H1 (cell line): ENCODE measurements at regions not wholly inside any gene's neighbourhood (a gene's known extent, or its start where the extent isn't known, plus 50 kb on each side); places are given as distances from the start of the nearest gene placed in this dataset.

ENCODE experiments used
- CTCF ChIA-PET: fragments of 300-600 bp; sonication (Branson Sonifier 250); formaldehyde crosslinking; loops from one replicate; lab custom pipeline; 2021; ENCODE audit not compliant: partially characterized antibody; lab: Charles Lee
- POLR2A ChIA-PET: fragments of 300-600 bp; sonication (Branson Sonifier 250); formaldehyde crosslinking; loops from one replicate; lab custom pipeline; 2021; ENCODE audit warnings: inconsistent platforms; ENCODE audit not compliant: partially characterized antibody; lab: Charles Lee
- DNase-seq, 2 experiments: peaks; one replicate each; pipeline versions ENCODE4 v3.0.0 to v3.0.0-alpha.2; 2010 to 2022; ENCODE audit warnings: low spot score in 2 of 2, low read depth in 1 of 2, mixed read lengths in 1 of 2
- FAIRE-seq: peaks from 2 replicates; lab custom pipeline; 2011; peaks lifted over from hg19 to GRCh38; lab: Jason Lieb, UNC
- H2AFZ ChIP-seq: 2 replicates; pipeline ENCODE4 v1.8.1; 2012; ENCODE audit warnings: low read length, inconsistent platforms
- H2AK5ac ChIP-seq: 2 replicates; pipeline ENCODE4 v1.6.1; 2013; ENCODE audit warnings: low read depth, low read length
- H2BK120ac ChIP-seq: replicated peaks from 2 replicates; pipeline ENCODE3; 2013; ENCODE audit warnings: low read depth, low read length, inconsistent platforms
- H2BK12ac ChIP-seq: 2 replicates; pipeline ENCODE4 v1.6.1; 2013; ENCODE audit warnings: low read depth, low read length
- H2BK15ac ChIP-seq: 2 replicates; pipeline ENCODE4 v1.6.1; 2013; ENCODE audit warnings: low read length
- H2BK20ac ChIP-seq: 2 replicates; pipeline ENCODE4 v1.6.1; 2013; ENCODE audit warnings: low read length
- H2BK5ac ChIP-seq: 2 replicates; pipeline ENCODE4 v1.6.1; 2013; ENCODE audit warnings: low read depth, low read length
- H3K14ac ChIP-seq: 2 replicates; pipeline ENCODE4 v1.6.1; 2013; ENCODE audit warnings: inconsistent platforms; ENCODE audit not compliant: insufficient read length
- H3K18ac ChIP-seq: 2 replicates; pipeline ENCODE4 v1.6.1; 2013; ENCODE audit warnings: low read length; ENCODE audit errors: extremely low read depth
- H3K23ac ChIP-seq: 2 replicates; pipeline ENCODE4 v1.6.1; 2013; ENCODE audit warnings: inconsistent platforms; ENCODE audit not compliant: insufficient read length
- H3K23me2 ChIP-seq: 2 replicates; pipeline ENCODE4 v1.6.1; 2013; ENCODE audit warnings: low read depth, low read length
- H3K27ac ChIP-seq: 2 replicates; pipeline ENCODE4 v1.6.1; 2011; ENCODE audit warnings: low read depth, low read length, inconsistent platforms
- H3K27me3 ChIP-seq, 4 experiments: replicated peaks in 1 of 4; 1 replicate in 1 of 4; 2 replicates in 3 of 4; pipeline versions ENCODE4 v1.6.1 to v1.8.1; 2011 to 2013; ENCODE audit warnings: low read length in 3 of 4, mild to moderate bottlenecking in 3 of 4, inconsistent platforms in 2 of 4, mixed read lengths in 2 of 4, moderate library complexity in 1 of 4; ENCODE audit not compliant: control insufficient read depth in 3 of 4, insufficient read depth in 3 of 4; ENCODE audit errors: extremely low read depth in 1 of 4
- H3K36me3 ChIP-seq, 4 experiments: 2 replicates each; pipeline versions ENCODE4 v1.6.1 to v1.8.1; 2011 to 2013; ENCODE audit warnings: mild to moderate bottlenecking in 4 of 4, low read length in 3 of 4, moderate library complexity in 2 of 4, control low read depth in 1 of 4, inconsistent platforms in 1 of 4; ENCODE audit not compliant: insufficient read depth in 4 of 4, control insufficient read depth in 2 of 4
- H3K4ac ChIP-seq: replicated peaks from 2 replicates; pipeline ENCODE3; 2013; ENCODE audit warnings: low read length, low read depth, mixed read lengths, inconsistent platforms; ENCODE audit not compliant: insufficient read length
- H3K4me1 ChIP-seq, 4 experiments: replicated peaks in 1 of 4; 1 replicate in 1 of 4; 2 replicates in 3 of 4; pipeline versions ENCODE4 v1.6.1 to v1.8.1; 2011 to 2013; ENCODE audit warnings: low read length in 3 of 4, inconsistent platforms in 2 of 4, mixed read lengths in 1 of 4; ENCODE audit not compliant: insufficient read depth in 4 of 4, control insufficient read depth in 3 of 4
- H3K4me2 ChIP-seq, 2 experiments: 2 replicates each; pipeline versions ENCODE4 v1.6.1 to v1.8.1; 2011 to 2013; ENCODE audit warnings: low read depth in 2 of 2, low read length in 2 of 2, control low read depth in 1 of 2, inconsistent platforms in 1 of 2, mild to moderate bottlenecking in 1 of 2; ENCODE audit not compliant: insufficient read depth in 1 of 2
- H3K4me3 ChIP-seq, 4 experiments: fragments of 200-600, 300-600 bp in 1 of 4; sonication (generic), shearing (Covaris generic), sonication (Bioruptor Twin) in 1 of 4; 2 replicates each; pipeline versions ENCODE4 v1.5.1 to v1.8.1; 2011 to 2016; ENCODE audit warnings: low read length in 4 of 4, low read depth in 3 of 4, control low read depth in 2 of 4, inconsistent platforms in 2 of 4, mild to moderate bottlenecking in 2 of 4, mixed read lengths in 1 of 4, moderate library complexity in 1 of 4; ENCODE audit not compliant: insufficient read depth in 2 of 4; ENCODE audit errors: extremely low read depth in 1 of 4
- H3K56ac ChIP-seq: replicated peaks from 2 replicates; pipeline ENCODE3; 2013; ENCODE audit warnings: low read depth, mild to moderate bottlenecking, mixed read lengths, low read length, inconsistent platforms; ENCODE audit not compliant: insufficient read length
- H3K79me1 ChIP-seq: 2 replicates; pipeline ENCODE4 v1.6.1; 2013; ENCODE audit warnings: low read depth, low read length, control low read depth
- H3K79me2 ChIP-seq, 2 experiments: 2 replicates each; pipeline versions ENCODE4 v1.6.1 to v1.8.1; 2012 to 2013; ENCODE audit warnings: low read length in 2 of 2, mild to moderate bottlenecking in 2 of 2, inconsistent platforms in 1 of 2; ENCODE audit not compliant: insufficient read depth in 2 of 2, control insufficient read depth in 1 of 2
- H3K9ac ChIP-seq, 4 experiments: replicated peaks in 1 of 4; 1 replicate in 1 of 4; 2 replicates in 3 of 4; pipeline versions ENCODE4 v1.6.1 to v1.8.1; 2011 to 2013; ENCODE audit warnings: low read depth in 3 of 4, low read length in 3 of 4, control low read depth in 2 of 4, mild to moderate bottlenecking in 2 of 4, moderate library complexity in 2 of 4, inconsistent platforms in 1 of 4; ENCODE audit errors: extremely low read depth in 1 of 4
- H3K9me3 ChIP-seq, 2 experiments: 2 replicates each; pipeline versions ENCODE4 v1.6.1 to v1.8.1; 2012 to 2013; ENCODE audit warnings: mild to moderate bottlenecking in 2 of 2, moderate library complexity in 2 of 2, control low read depth in 1 of 2, inconsistent platforms in 1 of 2, low read depth in 1 of 2, low read length in 1 of 2, mixed read lengths in 1 of 2; ENCODE audit not compliant: insufficient read depth in 2 of 2
- H4K20me1 ChIP-seq, 2 experiments: replicated peaks in 1 of 2; 2 replicates each; pipeline versions ENCODE3 to v1.8.1; 2011 to 2013; ENCODE audit warnings: inconsistent platforms in 2 of 2, low read length in 2 of 2, mild to moderate bottlenecking in 1 of 2; ENCODE audit not compliant: insufficient read depth in 2 of 2, control insufficient read depth in 1 of 2
- H4K5ac ChIP-seq: 2 replicates; pipeline ENCODE4 v1.6.1; 2013; ENCODE audit warnings: low read length, low read depth, mixed read lengths, inconsistent platforms; ENCODE audit not compliant: insufficient read length
- H4K8ac ChIP-seq: 2 replicates; pipeline ENCODE4 v1.8.0; 2013; ENCODE audit warnings: mild to moderate bottlenecking, moderate library complexity, low read length, inconsistent platforms; ENCODE audit not compliant: insufficient read depth; ENCODE audit errors: extremely low read depth
- H4K91ac ChIP-seq: replicated peaks from 2 replicates; pipeline ENCODE3; 2013; ENCODE audit warnings: low read length, mixed read lengths, inconsistent platforms; ENCODE audit not compliant: insufficient read length
- WGBS, 2 experiments: shearing (Covaris generic) in 1 of 2; methylation state at CpG; one replicate each; pipeline versions ENCODE4 v1.1.6 to v1.1.7; 2013 to 2015; ENCODE audit warnings: low lambda C conversion rate in 2 of 2, mixed read lengths in 2 of 2, inconsistent platforms in 1 of 2, low coverage in 1 of 2, missing lambda C conversion rate in 1 of 2; ENCODE audit not compliant: insufficient replicate concordance in 2 of 2, insufficient coverage in 1 of 2, insufficient read length in 1 of 2; ENCODE audit errors: extremely low coverage in 1 of 2, missing lambda C conversion rate in 1 of 2; 5-methylcytosine and 5-hydroxymethylcytosine counted together

- no peaks in the 10 kb centered on the region; a peak in 1 of 8 replicates for H3K36me3 ChIP-seq
- no peak overlapping the region for H3K27ac ChIP-seq
- H2AFZ ChIP-seq: no peak overlapping the region
- H4K20me1 ChIP-seq: no peaks in the 10 kb centered on the region
- ChIA-PET CTCF (no interaction called here), POLR2A (no interaction called here)
- H3K9ac ChIP-seq: no peak overlapping the region
- H3K9me3 ChIP-seq: no peaks in the 10 kb centered on the region
- H4K91ac ChIP-seq: no peak overlapping the region
- no peaks in the 10 kb centered on the region for H3K27me3 ChIP-seq
- no peak overlapping the region for H3K56ac ChIP-seq
- no peaks in the 10 kb centered on the region for H3K23me2 ChIP-seq
- no peak overlapping the region for H2BK5ac ChIP-seq
- no peak overlapping the region for H3K23ac ChIP-seq
- H3K4me1 ChIP-seq: no peaks in the 10 kb centered on the region
- no peak overlapping the region for H2BK12ac ChIP-seq
- H3K4me2 ChIP-seq: no peak overlapping the region
- no peaks in the 10 kb centered on the region for H3K79me1 ChIP-seq
- H2BK20ac ChIP-seq: no peak overlapping the region
- FAIRE-seq (no peak), DNase-seq (no peak)
- no peak overlapping the region for H3K18ac ChIP-seq
- H2BK120ac ChIP-seq: no peak overlapping the region
- H3K14ac ChIP-seq: no peak overlapping the region
- H2BK15ac ChIP-seq: no peak overlapping the region
- no peak overlapping the region for H4K5ac ChIP-seq
- WGBS, 2 experiments: 93% methylated on average over 2 of the region's 2 CpGs; no CpG with 5 or more reads in 1 of the 2 experiments
- no peak overlapping the region for H3K4ac ChIP-seq
- H4K8ac ChIP-seq: no peak overlapping the region
- H3K79me2 ChIP-seq: peaks cover under 1 to 19% of the 10 kb centered on the region in 2 experiments; a peak in 3 of 4 replicates
- no peak overlapping the region for H3K4me3 ChIP-seq
- no peak overlapping the region for H2AK5ac ChIP-seq
Observed at GRCh38 chrX:73940893-73941470, 88.5 kb upstream of the XIST start.
